ENCODE measurements at regions not wholly inside any gene's neighbourhood (a gene's known extent, or its start where the extent isn't known, plus 50 kb on each side); places are given as distances from the start of the nearest gene placed in this dataset.
"Not testable (repeated sequence)": the region's sequence is repeated elsewhere in the genome, so short reads cannot be mapped to it uniquely, and the experiment has no call there.

DNA sequence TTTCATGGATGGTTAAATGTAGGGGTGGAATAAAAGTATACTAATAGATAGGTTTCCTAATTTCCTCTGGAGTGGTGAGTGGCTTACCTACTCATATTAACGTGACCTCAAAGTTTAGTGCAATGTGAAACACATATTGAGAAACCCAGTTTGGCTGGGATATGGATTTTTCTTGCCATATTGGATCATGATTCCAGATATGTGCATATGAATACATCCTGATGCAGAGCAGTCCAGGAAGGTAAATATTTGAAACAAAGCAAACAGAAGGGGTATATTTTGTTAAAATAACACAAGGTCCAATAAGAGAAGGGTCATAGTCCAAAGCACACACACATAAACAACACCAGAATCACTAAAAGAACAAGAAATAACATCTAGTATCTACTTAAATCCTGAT lies 608.1 kb downstream of the PKHD1 start:
- no peak for DNase-seq (ENCODE audit: low spot score)

- no peak for DNase-seq (ENCODE audit: low spot score)
These were observed 607.4 kb downstream of the PKHD1 start for GRCh38 chr6:51480040-51480439.

DNA sequence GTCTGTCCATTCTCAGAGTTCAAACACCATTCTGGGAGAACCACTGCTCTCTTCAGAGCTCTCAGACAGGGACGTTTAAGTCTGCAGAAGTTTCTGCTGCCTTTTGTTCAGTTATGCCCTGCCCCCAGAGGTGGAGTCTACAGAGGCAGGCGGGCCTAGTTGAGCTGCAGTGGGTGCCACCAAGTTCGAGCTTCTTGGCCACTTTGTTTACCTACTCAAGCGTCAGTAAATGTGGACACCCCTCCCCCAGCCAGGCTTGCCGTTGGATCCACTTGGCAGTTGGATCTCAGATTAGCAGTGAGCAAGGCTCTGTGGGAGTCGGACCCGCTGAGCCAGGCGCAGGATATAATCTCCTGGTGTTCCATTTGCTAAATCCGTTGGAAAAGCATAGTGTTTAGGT lies 601.5 kb downstream of the PKHD1 start:
- DNase-seq (ENCODE audit: low spot score) = not testable (repeated sequence)

DNA sequence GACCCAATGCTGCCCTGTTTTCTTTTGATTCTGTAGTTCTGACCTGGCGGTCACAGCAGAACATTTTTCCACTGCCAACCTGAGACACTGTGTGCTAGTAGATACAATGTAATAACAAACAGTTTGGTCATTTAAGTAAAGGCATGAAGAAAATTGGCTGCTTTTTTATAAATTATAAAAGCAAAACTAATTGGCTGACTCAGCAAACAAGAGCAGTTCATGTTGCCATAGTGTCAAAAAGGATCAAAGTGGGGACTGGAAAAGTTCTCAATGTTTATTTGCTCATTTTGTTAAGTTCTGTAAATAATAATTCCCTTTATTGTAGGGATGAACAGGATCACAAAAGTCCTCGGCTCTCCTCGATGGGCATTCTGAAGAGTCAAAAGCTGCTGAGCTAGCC lies 599.5 kb downstream of the PKHD1 start:
- DNase-seq (ENCODE audit: low spot score) = no peak

- DNase-seq (ENCODE audit: low spot score) = no peak
These were observed 598.3 kb downstream of the PKHD1 start for GRCh38 chr6:51489133-51489532.

GRCh38 chr6:51490101-51490500 lies 597.3 kb downstream of the PKHD1 start:
- DNase-seq (ENCODE audit: low spot score) = no peak

GRCh38 chr6:51494342-51494741 lies 593.1 kb downstream of the PKHD1 start:
- DNase-seq (ENCODE audit: low spot score) = no peak

- peak; percentile 89 for DNase-seq (ENCODE audit: low spot score)
These were observed 592.3 kb downstream of the PKHD1 start for GRCh38 chr6:51495096-51495495.

GRCh38 chr6:51495610-51496396 lies 591.6 kb downstream of the PKHD1 start:
- DNase-seq (ENCODE audit: low spot score) = no peak

- DNase-seq (ENCODE audit: low spot score) = no peak
These were observed 584.4 kb downstream of the PKHD1 start for GRCh38 chr6:51502996-51503395.

- no peak for DNase-seq (ENCODE audit: low spot score)
These were observed 582.0 kb downstream of the PKHD1 start for GRCh38 chr6:51505434-51505833.

GRCh38 chr6:51509597-51509996 lies 577.8 kb downstream of the PKHD1 start:
- DNase-seq (ENCODE audit: low spot score) = no peak

DNA sequence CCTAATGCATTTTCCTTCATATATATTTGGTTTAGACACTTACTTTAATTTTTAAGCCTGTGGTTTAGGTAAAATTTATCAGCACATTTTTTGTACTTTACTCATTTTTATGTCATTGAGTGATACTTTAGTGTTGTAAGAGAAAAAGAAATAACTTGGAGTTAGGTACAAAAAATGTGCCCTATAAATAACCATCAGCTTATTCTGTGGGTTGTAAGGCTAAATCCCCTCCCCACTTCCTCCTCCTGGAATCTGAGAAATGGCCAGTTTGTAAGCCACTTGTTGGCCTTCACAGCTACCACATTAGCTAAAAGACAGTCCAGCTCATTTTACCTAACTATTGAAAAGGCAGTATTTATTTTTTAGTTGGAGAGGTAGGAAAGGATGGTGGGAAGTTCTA lies 576.3 kb downstream of the PKHD1 start:
- DNase-seq (ENCODE audit: low spot score) = no peak

DNA sequence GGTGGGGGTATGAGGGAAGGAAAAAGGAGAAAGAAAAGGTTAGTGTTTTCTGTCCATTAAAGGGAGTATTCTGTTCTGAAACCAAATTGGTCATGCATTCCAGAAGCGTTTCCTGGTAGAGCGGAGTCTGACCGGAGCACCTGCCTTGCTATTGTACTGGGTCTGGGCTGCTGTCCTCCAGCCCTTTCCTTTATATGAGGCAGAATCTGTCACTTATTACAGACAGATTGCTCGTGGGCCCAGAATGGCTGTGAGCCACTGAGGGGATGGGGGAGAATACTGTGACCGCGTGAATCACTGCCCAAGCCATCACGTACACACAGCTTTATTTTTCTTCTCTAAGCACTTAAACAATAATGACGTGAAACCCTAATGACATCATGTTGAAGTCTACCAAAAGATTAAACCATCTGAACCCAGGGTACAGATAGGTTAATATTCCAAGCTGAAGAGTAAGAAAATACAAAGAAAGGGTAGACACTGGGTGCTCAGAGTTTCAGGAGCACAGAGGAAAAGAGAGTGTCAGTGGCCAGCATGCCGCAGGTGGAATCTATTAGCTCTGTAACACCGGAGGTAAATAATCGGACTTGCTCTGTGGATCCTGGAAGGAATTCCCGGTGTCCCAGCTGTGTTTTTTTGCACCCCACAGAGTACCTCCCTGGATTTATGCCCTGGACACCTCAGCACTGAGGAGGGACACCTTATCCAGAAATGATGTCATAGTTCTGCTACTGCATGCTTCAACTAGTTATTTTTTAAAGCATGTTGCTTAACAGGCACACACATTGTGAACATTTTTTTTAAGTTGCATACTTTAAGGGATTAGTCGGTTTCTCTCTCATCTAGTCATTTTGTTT lies 573.3 kb downstream of the PKHD1 start:
- DNase-seq (ENCODE audit: low spot score) = no peak

- DNase-seq (ENCODE audit: low spot score) = no peak
These were observed 572.5 kb downstream of the PKHD1 start for GRCh38 chr6:51514748-51515402.

DNA sequence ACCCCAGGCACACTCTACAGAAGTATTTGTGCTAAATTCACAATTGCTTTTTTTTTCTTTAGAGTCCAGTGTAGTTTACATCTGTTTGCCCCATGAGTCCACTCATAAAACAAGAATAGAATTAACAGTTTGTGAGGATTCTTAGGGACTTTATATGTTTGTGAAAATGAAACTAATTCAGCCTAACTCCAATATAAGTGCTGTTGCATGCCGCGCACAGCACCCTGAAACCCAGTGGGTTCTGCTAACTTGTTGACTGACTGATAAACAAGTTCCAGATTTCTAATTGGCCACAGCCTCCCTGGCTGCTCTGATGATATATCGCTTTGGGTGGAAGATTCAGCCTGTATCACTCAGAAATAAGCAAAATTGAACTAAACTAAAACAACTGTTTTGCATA lies 561.4 kb downstream of the PKHD1 start:
- DNase-seq (ENCODE audit: low spot score) = no peak

DNA sequence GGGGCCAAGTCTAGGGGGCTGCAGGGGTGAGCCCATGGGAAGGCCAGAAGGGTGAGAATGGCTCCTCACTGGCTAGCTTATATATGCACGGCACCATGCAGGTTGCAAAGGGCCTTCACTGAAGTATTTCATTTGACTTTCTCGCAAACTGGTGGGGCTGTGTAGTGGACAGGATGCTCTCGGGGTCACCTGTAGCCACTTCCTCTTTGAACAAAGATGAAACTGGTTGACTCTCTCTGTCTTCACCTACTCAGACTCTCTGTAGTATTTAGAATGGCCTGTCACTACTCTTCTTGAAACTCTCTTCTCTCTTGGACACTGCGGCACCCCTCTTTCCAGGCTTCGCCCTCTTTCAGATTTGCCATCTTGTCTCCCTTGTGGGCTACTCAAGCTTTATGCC lies 560.5 kb downstream of the PKHD1 start:
- no peak for DNase-seq (ENCODE audit: low spot score)

DNA sequence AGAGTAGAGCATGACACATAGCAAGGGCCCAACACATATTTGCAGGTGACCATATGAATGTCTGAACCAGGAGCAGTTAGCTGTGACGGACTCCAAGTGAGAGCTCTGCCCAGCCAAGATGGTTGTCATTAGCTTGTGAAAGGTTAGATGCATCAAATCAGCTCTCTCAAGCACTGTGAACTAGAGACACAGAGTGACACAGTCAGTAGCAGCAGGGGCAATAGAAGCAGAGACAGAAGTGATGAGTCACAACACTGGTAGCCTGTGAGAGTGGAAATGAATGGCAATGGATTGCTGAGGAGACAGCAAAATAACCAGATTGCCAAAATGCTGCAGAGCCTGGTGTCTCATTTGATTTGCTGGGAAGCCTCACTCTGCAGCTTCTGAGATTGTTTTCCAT lies 558.9 kb downstream of the PKHD1 start:
- peak; percentile 65 for DNase-seq (ENCODE audit: low spot score)

- no peak for DNase-seq (ENCODE audit: low spot score)
These were observed 558.2 kb downstream of the PKHD1 start for GRCh38 chr6:51529240-51529639.

GRCh38 chr6:51531623-51532022 lies 555.8 kb downstream of the PKHD1 start:
- DNase-seq (ENCODE audit: low spot score) = no peak

DNA sequence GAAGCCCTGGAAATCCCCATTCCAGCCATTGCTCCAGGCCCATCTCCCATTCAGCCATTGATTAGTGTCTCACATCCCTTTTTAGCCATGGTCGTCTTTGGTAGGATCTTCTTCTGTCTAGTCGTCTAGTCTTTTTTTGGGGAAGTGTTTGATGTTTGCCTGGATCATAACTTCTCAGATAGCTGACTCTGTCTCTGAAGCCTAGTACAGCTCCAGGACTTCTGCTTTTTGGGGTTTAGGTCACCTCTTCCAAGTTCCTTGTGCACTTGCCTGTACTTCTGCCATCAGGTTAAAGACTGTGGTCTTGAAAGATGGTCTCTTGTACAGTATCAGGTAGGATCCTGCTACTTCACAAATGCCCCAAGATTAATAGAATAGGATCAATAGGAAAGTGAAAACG lies 553.5 kb downstream of the PKHD1 start:
- no peak for DNase-seq (ENCODE audit: low spot score)

DNA sequence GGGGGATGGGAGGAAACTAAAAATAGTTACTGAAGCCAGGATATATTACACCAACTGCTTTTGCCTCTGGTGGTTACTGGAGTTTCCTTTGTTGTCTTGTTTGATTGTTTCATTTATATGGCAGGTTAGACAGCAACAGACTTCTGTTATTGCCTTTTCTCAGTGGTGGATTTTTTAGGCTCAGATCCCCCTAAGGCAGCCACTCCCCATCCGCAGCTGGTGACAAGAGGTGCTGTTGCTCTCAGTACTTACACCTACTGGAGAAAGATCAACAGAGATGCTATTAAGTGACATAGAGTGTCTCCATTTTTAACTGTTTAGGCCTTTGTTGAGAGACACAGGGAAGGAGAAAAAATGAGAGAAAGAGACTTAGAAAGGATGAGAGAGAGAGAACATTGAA lies 552.1 kb downstream of the PKHD1 start:
- DNase-seq (ENCODE audit: low spot score) = no peak

- DNase-seq (ENCODE audit: low spot score) = no peak
These were observed 550.7 kb downstream of the PKHD1 start for GRCh38 chr6:51536728-51537127.

Data from Ammon's horn (tissue), 1 donor.